Activated T-cell treated with anti-CD3 and anti-CD28 coated beads, Interleukin-2, amount 50 U/mL, for 72 hours (primary cell): ENCODE measurements at regions not wholly inside any gene's neighbourhood (a gene's known extent, or its start where the extent isn't known, plus 50 kb on each side); places are given as distances from the start of the nearest gene placed in this dataset.

ENCODE experiments used
- ATAC-seq, 2 donors: fragments of 150-1000 bp; cut with Tn5 transposase; replicated peaks in 1 of 2; 2 replicates each; pipeline ENCODE4 v1.10.0; 2021; ENCODE audit warnings: moderate library complexity in 2 of 2, mild to moderate bottlenecking in 1 of 2
- DNase-seq, 2 donors: peaks; one replicate each; pipeline ENCODE4 v3.0.0; 2021 to 2022; ENCODE audit warnings: mixed read lengths in 1 of 2
- H3K27ac Mint-ChIP-seq: one replicate; pipeline ENCODE4 v1.8.0; 2022; ENCODE audit warnings: mild to moderate bottlenecking, moderate library complexity, mixed read lengths
- H3K27me3 Mint-ChIP-seq: one replicate; pipeline ENCODE4 v1.8.0; 2022; ENCODE audit warnings: low read depth, mixed read lengths
- H3K36me3 Mint-ChIP-seq, 2 donors: one replicate each; pipeline ENCODE4 v1.8.0; 2022; ENCODE audit warnings: mixed read lengths in 2 of 2, mild to moderate bottlenecking in 1 of 2; ENCODE audit not compliant: insufficient read depth in 2 of 2
- H3K4me1 Mint-ChIP-seq: one replicate; pipeline ENCODE4 v1.8.0; 2022; ENCODE audit warnings: low read depth, mixed read lengths
- H3K4me3 Mint-ChIP-seq, 2 donors: one replicate each; pipeline ENCODE4 v1.8.0; 2022; ENCODE audit warnings: mild to moderate bottlenecking in 2 of 2, mixed read lengths in 2 of 2, moderate library complexity in 2 of 2
- H3K9me3 Mint-ChIP-seq, 2 donors: one replicate each; pipeline ENCODE4 v1.8.0; 2022; ENCODE audit warnings: mixed read lengths in 2 of 2

- Mint-ChIP-seq H3K9me3 (no peaks in the 10 kb centered on the region), H3K4me1 (no peaks in the 10 kb centered on the region), H3K27ac (no peak overlapping the region), H3K27me3 (no peaks in the 10 kb centered on the region), H3K36me3 (no peaks in the 10 kb centered on the region), H3K4me3 (no peak overlapping the region)
- DNase-seq, result no peak
- no peak for ATAC-seq
Measured at GRCh38 chr11:96642583-96642982, 252.8 kb downstream of the JRKL start.

- no peak overlapping the region for H3K4me3 Mint-ChIP-seq
- no peaks in the 10 kb centered on the region for H3K36me3 Mint-ChIP-seq
- ATAC-seq (no peak), DNase-seq (no peak)
- H3K27ac Mint-ChIP-seq, result no peak overlapping the region
- no peaks in the 10 kb centered on the region for H3K27me3 Mint-ChIP-seq
- H3K4me1 Mint-ChIP-seq, result no peaks in the 10 kb centered on the region
- no peaks in the 10 kb centered on the region for H3K9me3 Mint-ChIP-seq
Measured at GRCh38 chr11:96643173-96643572, 253.4 kb downstream of the JRKL start.

GRCh38 chr11:96647621-96648020 is 257.8 kb downstream of the JRKL start:
- Mint-ChIP-seq H3K4me3 (no peak overlapping the region), H3K9me3 (no peaks in the 10 kb centered on the region), H3K27ac (no peak overlapping the region), H3K4me1 (no peaks in the 10 kb centered on the region), H3K27me3 (no peaks in the 10 kb centered on the region), H3K36me3 (no peaks in the 10 kb centered on the region)
- ATAC-seq, result no peak
- DNase-seq, result no peak

- Mint-ChIP-seq H3K36me3 (no peaks in the 10 kb centered on the region), H3K27me3 (no peaks in the 10 kb centered on the region), H3K27ac (no peak overlapping the region), H3K9me3 (no peaks in the 10 kb centered on the region), H3K4me1 (no peaks in the 10 kb centered on the region), H3K4me3 (no peak overlapping the region)
- no peak for DNase-seq
- ATAC-seq, result no peak
Measured at GRCh38 chr11:96648991-96649390, 259.2 kb downstream of the JRKL start.

GRCh38 chr11:96652516-96652915 is 262.7 kb downstream of the JRKL start:
- Mint-ChIP-seq H3K4me1 (no peaks in the 10 kb centered on the region), H3K9me3 (no peaks in the 10 kb centered on the region), H3K27me3 (no peaks in the 10 kb centered on the region), H3K27ac (no peak overlapping the region), H3K36me3 (no peaks in the 10 kb centered on the region), H3K4me3 (no peak overlapping the region)
- ATAC-seq (no peak), DNase-seq (no peak)

- Mint-ChIP-seq H3K36me3 (no peaks in the 10 kb centered on the region), H3K27ac (no peak overlapping the region), H3K27me3 (no peaks in the 10 kb centered on the region), H3K9me3 (no peaks in the 10 kb centered on the region), H3K4me3 (no peak overlapping the region), H3K4me1 (no peaks in the 10 kb centered on the region)
- ATAC-seq (no peak), DNase-seq (no peak)
Measured at GRCh38 chr11:96655474-96655873, 265.7 kb downstream of the JRKL start.

- H3K4me3 Mint-ChIP-seq, result no peak overlapping the region
- ATAC-seq (no peak), DNase-seq (no peak)
- no peaks in the 10 kb centered on the region for H3K27me3 Mint-ChIP-seq
- no peaks in the 10 kb centered on the region for H3K9me3 Mint-ChIP-seq
- H3K4me1 Mint-ChIP-seq, result no peaks in the 10 kb centered on the region
- no peak overlapping the region for H3K27ac Mint-ChIP-seq
- no peaks in the 10 kb centered on the region for H3K36me3 Mint-ChIP-seq
Measured at GRCh38 chr11:96658436-96658835, 268.6 kb downstream of the JRKL start.

GRCh38 chr11:96664110-96664509 is 274.3 kb downstream of the JRKL start:
- H3K4me1 Mint-ChIP-seq, result no peaks in the 10 kb centered on the region
- no peaks in the 10 kb centered on the region for H3K36me3 Mint-ChIP-seq
- ATAC-seq (no peak), DNase-seq (no peak)
- H3K27me3 Mint-ChIP-seq, result no peaks in the 10 kb centered on the region
- H3K4me3 Mint-ChIP-seq, result no peak overlapping the region
- H3K27ac Mint-ChIP-seq, result no peak overlapping the region
- no peaks in the 10 kb centered on the region for H3K9me3 Mint-ChIP-seq

GRCh38 chr11:96680211-96681018 is 290.6 kb downstream of the JRKL start:
- DNase-seq (no peak), ATAC-seq (no peak)
- H3K36me3 Mint-ChIP-seq, result no peaks in the 10 kb centered on the region
- H3K9me3 Mint-ChIP-seq, result peaks cover 0 to 8% of the 10 kb centered on the region in 2 donors
- H3K27me3 Mint-ChIP-seq, result no peaks in the 10 kb centered on the region
- no peak overlapping the region for H3K4me3 Mint-ChIP-seq
- H3K27ac Mint-ChIP-seq, result no peak overlapping the region
- no peaks in the 10 kb centered on the region for H3K4me1 Mint-ChIP-seq

- Mint-ChIP-seq H3K9me3 (peaks cover 0 to 5% of the 10 kb centered on the region in 2 donors), H3K4me3 (no peak overlapping the region), H3K27ac (no peak overlapping the region), H3K27me3 (no peaks in the 10 kb centered on the region), H3K4me1 (no peaks in the 10 kb centered on the region), H3K36me3 (no peaks in the 10 kb centered on the region)
- ATAC-seq (no peak), DNase-seq (no peak)
Measured at GRCh38 chr11:96681019-96681716, 291.4 kb downstream of the JRKL start.

- H3K9me3 Mint-ChIP-seq, result peaks cover 1% of the 10 kb centered on the region in 2 donors
- no peaks in the 10 kb centered on the region for H3K4me1 Mint-ChIP-seq
- H3K4me3 Mint-ChIP-seq, result no peak overlapping the region
- H3K27ac Mint-ChIP-seq, result no peak overlapping the region
- ATAC-seq, result no peak
- no peak for DNase-seq
- no peaks in the 10 kb centered on the region for H3K36me3 Mint-ChIP-seq
- H3K27me3 Mint-ChIP-seq, result no peaks in the 10 kb centered on the region
Measured at GRCh38 chr11:96694338-96694737, 304.5 kb downstream of the JRKL start.

GRCh38 chr11:96696731-96697130 is 306.9 kb downstream of the JRKL start:
- no peaks in the 10 kb centered on the region for H3K4me1 Mint-ChIP-seq
- no peaks in the 10 kb centered on the region for H3K27me3 Mint-ChIP-seq
- ATAC-seq (no peak), DNase-seq (no peak)
- peaks cover 1 to 8% of the 10 kb centered on the region in 2 donors for H3K9me3 Mint-ChIP-seq
- H3K4me3 Mint-ChIP-seq, result no peak overlapping the region
- H3K36me3 Mint-ChIP-seq, result no peaks in the 10 kb centered on the region
- no peak overlapping the region for H3K27ac Mint-ChIP-seq

- no peaks in the 10 kb centered on the region for H3K36me3 Mint-ChIP-seq
- H3K27ac Mint-ChIP-seq, result no peak overlapping the region
- DNase-seq (no peak), ATAC-seq (no peak)
- H3K4me3 Mint-ChIP-seq, result no peak overlapping the region
- no peaks in the 10 kb centered on the region for H3K27me3 Mint-ChIP-seq
- H3K9me3 Mint-ChIP-seq, result peaks cover 1 to 10% of the 10 kb centered on the region in 2 donors
- no peaks in the 10 kb centered on the region for H3K4me1 Mint-ChIP-seq
Measured at GRCh38 chr11:96697466-96697865, 307.7 kb downstream of the JRKL start.

GRCh38 chr11:96704847-96705246 is 315.0 kb downstream of the JRKL start:
- Mint-ChIP-seq H3K4me1 (no peaks in the 10 kb centered on the region), H3K9me3 (peaks cover 2 to 6% of the 10 kb centered on the region in 2 donors), H3K36me3 (no peaks in the 10 kb centered on the region), H3K27me3 (no peaks in the 10 kb centered on the region), H3K27ac (no peak overlapping the region), H3K4me3 (no peak overlapping the region)
- DNase-seq (no peak), ATAC-seq (no peak)
